Stimulated activated CD4-positive, alpha-beta T cell treated with anti-CD3 and anti-CD28 coated beads, Interleukin-4, amount 100 ng/mL, for 48 hours (primary cell): ENCODE measurements at regions not wholly inside any gene's neighbourhood (a gene's known extent, or its start where the extent isn't known, plus 50 kb on each side); places are given as distances from the start of the nearest gene placed in this dataset.

ENCODE experiments used
- DNase-seq, 2 donors: peaks; one replicate each; pipeline ENCODE4 v3.0.0-alpha.2; 2020; ENCODE audit warnings: low read depth in 2 of 2

- no peak for DNase-seq
These were observed 255.2 kb downstream of the BUB3 start for GRCh38 chr10:123409426-123409825.

DNA sequence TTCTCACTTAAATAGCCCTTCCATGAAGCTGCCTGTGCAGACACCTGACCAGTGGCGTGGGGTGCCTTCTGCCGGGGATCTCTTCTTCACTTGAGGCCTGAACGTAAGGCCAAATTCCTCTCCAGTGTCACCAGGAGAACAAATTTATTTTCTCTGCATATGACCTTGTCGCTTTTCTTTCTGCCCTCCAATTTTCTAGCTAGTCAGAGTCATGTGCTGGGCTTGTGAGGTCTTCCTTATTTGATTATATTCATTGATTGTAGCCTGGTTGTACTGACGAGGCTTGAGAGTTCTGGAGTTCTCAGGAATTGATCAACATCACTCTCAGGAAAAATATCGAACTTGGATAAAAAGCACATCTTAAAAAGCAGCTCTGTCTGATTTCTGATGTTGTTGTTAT, 255.7 kb downstream of the BUB3 start:
- DNase-seq = no peak

DNA sequence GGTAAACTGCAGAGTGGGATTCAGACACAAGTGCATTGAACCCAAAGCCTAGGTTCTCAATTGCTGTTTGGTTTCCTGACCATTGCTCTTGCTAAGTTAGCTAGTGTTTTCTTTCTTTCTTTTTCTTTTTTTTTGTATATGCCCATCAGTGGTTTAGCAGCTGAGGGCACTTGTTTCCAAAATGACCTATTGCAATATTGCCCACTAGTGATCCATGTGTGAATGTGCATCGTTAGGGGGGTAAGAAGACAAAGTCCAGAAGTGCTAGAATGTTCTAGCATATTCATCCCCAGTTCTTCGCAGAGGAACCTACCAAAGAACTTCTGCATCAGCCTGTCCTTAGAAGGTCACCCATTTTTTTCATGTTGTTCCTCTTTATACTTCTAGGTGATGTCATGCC, 252.8 kb upstream of the GPR26 start:
- DNase-seq = no peak

GRCh38 chr10:123415523-123415922, 250.6 kb upstream of the GPR26 start:
- DNase-seq = no peak

DNA sequence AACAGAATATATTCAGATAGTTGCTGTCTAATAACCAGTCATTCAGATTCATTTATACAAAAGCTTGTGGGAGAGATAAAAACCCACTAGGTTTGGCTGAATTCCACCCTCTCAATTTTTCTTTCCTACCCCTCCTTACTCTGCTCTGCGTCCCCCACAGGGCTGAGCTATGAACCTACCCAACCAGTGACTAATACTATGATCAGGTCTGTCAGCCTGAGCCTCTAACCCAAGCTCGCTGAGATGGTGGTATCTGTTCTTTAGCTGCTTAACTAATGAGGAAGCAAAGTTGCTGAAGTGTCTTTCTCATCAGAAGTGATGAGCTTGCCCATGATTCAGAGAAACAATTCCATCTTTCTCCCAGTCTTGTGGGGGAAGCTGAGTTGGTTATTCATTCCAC, 248.7 kb upstream of the GPR26 start:
- no peak for DNase-seq

GRCh38 chr10:123421461-123421860, 244.7 kb upstream of the GPR26 start:
- DNase-seq = no peak

DNA sequence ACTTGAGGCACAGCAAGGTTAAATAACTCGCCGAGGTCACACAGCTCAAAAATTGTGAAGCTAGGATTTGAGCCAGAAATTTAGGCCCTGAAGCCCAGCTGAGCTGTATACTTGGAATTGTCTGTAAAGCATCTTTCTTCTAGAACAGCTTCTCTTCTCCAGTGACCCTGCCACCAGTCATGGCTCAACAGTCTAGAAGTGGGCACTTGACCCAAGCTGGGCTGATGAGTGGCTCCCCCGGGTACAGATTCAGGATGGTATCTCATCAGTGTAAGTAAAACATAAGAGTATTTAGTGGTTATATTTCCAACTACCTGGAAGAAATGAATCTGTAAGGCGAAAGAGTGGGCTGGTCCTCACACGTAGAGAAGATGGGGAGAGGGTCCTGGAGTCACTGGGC, 243.9 kb upstream of the GPR26 start:
- DNase-seq = no peak

DNA sequence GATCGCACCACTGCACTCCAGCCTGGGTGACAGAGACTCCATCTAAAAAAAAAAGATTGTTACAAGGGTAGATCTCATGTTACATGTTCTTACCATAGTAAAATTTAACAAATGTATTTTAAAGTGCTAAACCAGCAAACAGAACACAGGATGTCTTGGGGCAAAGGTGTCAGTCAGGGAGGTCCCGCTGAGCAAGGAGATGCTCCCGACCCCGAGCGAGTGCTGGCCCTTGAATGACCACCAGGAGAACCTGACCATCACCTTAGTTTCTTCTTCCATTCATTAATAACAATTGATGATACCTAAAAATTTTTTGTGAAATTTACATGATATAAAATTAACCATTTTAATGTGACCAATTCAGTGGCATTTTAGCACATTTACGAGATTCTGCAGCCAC, 241.6 kb upstream of the GPR26 start:
- no peak for DNase-seq

GRCh38 chr10:123425680-123426079, 240.5 kb upstream of the GPR26 start:
- no peak for DNase-seq

- no peak for DNase-seq
These were observed 238.9 kb upstream of the GPR26 start for GRCh38 chr10:123427165-123427786.

DNA sequence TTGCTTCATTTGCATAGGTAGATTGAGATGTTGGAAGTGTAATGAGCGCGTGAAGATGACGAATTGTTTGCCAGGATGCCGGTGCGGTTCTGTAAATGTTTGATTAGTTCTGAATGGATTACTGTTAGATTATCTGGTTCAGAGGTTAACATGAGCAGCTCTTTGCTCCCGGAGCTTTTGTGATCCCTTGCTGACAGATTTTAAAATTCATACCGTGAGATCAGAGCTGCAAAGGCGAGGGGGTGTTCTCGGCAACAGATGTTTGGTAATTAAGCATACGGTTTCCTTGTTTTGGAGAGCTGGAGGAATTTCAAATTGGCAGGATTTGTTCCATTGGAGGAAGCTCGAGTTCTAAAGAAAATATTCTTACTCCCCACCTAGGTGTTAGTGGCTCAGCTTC, 237.8 kb upstream of the GPR26 start:
- DNase-seq = no peak

DNA sequence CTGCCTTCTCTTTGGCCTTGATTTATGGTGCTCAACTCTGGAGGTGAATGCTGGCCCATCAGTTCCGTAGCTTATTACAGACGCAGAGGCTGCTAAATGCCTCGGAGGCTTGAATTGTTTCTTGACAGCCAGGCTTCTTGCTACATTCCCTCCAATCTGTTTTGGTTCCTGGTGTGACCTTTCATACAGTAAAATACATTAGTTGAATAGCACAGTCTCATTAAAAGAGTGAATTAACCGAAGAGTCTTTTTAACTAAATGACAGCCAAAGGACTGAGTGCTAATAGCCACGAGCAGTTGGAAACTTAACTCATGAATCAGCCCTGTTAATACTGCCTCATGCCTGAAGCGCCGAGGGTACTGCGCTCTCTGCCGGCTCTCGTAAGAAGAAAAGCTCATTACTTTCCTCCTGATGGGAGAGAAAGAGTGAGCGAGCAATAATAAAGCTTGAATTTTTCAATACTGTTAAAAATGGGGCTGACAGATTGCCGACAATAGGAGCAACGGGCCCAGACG, 236.4 kb upstream of the GPR26 start:
- no peak for DNase-seq

GRCh38 chr10:123433539-123433938, 232.6 kb upstream of the GPR26 start:
- DNase-seq = no peak

DNA sequence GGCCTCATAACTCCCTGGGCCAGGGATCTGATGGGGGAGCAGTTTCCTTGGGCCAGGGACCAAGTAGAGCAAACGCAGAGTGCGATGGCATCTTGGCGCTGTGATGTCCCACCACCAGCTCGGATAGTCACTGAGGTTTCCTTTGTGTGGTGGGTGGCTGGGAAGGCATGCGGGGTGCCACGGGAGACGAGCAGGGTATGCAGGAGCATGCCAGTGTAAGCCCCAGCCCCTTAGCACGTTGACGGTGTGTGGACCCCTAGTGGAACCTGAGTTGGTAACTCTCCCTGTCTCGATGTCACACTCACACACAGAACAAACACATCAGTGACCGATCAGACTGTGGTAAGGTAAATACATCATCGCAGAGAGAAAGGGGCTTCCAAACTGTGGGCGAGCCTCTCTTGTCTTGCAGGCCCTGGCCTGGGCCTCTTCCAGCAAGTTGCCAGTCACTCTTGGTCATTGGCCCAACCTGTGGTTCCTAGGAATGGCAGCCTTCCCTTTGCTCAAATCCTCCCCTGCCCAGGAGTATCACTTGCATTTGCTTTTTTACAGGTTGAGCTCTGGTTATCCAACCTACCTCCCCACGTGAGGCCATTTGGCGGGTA, 231.6 kb upstream of the GPR26 start:
- no peak for DNase-seq

GRCh38 chr10:123442901-123443300, 223.3 kb upstream of the GPR26 start:
- DNase-seq = no peak

- no peak for DNase-seq
These were observed 222.2 kb upstream of the GPR26 start for GRCh38 chr10:123443924-123444323.

GRCh38 chr10:123445261-123445775, 220.8 kb upstream of the GPR26 start:
- DNase-seq = no peak

DNA sequence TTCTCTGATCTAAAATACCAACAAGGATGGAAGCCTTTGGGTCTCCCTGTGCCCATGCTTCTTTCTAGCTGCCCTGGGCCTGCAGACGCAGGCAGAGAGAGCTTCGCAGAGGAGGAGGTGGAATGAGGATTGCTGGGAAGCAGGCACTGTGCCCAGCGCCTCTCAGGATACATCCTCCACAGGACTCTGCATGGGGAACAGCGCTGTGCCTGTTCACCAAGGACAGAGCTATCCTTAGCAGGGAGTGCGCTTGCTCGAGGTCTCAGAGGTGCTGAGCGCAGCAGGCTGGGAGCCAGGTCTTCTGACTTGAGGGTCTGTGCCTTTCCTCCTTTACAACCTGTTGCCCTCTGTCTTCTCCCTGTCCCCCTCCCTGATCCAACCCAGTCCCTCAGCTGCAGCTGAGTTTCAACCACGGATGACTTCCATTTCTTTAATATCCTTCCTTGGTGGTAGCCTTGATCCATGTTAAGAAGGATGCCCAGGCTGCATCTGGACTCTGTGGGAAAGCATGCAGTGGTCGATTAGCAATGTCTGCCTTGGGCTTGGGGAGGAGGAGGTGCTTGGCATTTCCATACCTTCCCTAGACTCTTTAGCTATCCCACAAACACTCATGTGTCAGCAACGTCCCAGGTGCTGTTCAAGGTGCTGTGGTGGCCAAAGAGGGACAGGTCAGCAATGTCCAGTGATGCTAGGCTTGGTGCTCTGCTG, 219.6 kb upstream of the GPR26 start:
- no peak for DNase-seq

- DNase-seq = no peak
These were observed 216.8 kb upstream of the GPR26 start for GRCh38 chr10:123449234-123449962.

- DNase-seq = no peak
These were observed 215.1 kb upstream of the GPR26 start for GRCh38 chr10:123450956-123451605.

DNA sequence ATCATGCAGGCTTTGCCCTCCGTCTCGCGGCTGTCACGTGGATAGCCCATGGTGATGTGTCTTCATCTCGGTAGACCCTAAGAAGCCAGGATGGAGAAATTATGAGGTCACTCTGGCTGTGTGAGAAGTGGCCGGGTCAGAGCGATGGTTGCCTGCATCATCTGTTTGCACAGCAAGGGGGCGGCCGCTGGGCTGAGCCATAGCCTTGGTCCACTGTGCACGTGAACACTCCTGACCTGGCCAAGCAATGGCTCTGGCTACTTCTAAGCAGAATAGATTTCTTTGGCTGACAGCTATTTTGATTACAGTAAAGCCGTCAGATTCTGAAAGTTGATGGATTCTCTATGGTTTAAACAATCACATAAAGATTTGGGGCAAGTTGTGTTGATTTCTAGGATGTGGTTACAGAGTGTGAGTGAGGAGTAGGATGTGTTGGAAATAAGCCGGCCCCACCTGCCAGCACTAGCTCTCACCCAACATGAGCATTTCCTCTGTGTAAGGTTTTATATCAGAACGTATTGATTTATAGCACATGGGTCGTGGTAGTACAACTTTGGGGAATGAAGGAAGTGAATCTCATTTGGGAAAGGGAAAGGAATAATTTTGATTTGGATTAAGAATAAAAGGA, 214.4 kb upstream of the GPR26 start:
- no peak for DNase-seq
